HG03558 (cell line): ENCODE measurements at regions not wholly inside any gene's neighbourhood (a gene's known extent, or its start where the extent isn't known, plus 50 kb on each side); places are given as distances from the start of the nearest gene placed in this dataset.
"Not testable (repeated sequence)": the region's sequence is repeated elsewhere in the genome, so short reads cannot be mapped to it uniquely, and the experiment has no call there.

ENCODE experiments used
- ATAC-seq: cut with Tn5 transposase; IDR thresholded peaks from one replicate; pipeline ENCODE4 v1.9.1; 2021; ENCODE audit warnings: moderate number of reproducible peaks; ENCODE audit not compliant: unreplicated experiment; ENCODE audit errors: extremely low read depth

DNA sequence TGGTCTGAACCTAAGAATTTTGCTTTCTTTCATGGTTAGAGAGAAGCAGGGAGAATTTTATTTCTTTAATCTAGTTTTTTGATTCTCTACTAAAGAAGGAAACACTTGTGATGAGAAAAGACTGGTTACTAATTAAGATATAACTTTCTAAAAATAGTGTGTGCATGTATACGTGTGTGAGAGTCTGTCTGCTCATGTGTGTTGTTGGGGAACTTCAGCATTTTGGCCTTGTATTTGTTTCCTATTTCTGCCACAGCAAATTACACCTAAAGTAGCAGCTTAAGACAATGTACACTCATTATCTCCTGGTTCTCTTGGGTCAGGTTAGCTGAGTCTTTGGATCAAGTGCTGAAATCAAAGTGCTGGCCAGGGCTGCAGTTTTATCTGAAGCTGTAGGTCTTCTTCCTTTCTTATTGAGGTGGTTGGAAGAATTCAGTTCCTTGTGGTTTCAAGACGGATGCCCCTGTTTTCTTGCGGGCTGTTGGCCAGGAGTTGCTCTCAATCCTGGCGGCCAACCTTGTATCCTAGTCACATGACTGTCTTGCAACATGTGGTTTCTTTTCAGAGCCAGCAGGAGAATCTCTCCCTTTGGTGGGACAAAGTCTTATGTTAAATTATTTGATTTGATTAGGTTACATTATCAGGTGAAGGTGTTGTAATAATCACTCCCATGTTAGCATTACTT lies 188.4 kb upstream of the CLNK start:
- no peak for ATAC-seq

DNA sequence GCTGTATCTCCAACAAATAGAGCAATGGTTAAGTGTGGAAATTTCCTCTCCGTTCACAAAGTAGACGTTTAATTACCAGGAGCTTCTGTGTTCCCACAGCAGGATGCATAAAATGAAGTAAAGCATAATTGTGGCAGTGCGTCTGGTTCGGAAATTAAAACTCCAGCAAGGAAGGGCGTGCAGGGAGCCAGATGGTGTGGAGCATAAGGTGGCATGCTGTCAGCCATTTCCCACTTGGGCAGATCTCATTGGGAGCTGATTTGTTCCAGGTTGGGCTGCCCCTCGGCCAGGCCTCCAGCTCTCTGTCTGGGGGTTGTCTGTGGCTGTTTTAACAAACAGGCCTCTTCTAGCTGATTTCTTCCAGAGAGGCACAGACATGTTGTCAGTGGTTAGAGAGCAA lies 182.1 kb upstream of the CLNK start:
- ATAC-seq = no peak

DNA sequence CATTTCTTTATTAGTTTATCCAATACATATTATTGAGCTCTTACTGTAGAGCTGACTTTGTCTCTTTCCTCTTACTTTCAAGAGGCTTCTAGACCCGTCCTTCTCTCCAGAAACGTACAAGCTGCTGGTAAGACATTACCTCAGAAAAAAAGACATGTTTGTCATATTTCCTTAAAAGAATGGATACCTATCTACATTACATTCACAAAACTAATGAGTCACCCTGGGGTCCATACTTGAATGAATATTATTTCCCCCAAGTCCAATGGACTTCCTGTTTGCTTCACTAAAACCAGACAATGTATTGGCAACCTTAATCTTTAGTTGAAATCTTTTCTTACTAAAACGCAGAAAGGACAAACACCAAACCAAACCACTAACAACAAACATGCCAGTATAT lies 176.5 kb upstream of the CLNK start:
- no peak for ATAC-seq

DNA sequence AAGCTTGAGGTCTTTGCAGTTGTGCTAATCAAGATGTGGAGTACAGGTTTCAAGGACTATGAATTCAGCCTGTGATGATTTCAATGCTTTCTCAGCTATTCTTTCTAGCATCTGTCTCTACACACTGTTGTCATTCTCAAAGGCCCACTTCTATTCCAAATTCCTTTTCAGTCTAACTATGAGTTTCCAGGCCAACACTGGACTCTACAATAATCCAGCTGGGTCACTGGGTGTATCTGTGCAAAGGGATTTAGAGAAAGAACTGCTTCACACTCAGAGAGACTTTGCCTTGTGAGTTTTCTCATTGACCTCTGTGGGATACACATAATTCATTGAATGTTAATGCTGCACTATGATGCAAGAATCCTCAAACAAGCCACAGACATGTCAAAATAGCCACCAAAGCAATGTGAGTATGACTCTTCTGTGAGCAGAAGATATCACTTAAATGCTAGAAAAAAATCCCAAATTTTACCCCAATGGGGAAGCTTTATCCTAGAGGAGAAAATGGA lies 171.8 kb upstream of the CLNK start:
- no peak for ATAC-seq

DNA sequence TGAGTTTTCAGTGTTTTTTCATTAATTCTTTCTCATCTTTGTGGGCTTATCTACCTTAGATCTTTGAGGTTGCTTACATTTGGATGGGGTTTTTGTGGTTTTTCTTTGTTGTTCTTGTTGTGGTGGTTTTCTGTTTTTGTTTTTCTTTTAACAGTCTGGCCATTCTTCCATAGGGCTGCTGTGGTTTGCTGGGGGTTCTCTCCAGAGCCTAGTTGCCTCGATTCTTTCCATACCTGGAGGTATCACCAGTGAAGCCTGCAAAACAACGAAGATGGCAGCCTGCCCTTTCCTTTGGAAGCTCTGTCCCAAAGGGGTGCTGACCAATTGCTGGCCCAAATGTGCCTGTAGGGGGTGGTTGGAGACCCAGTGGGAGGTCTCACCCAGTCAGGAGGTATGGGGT lies 168.6 kb upstream of the CLNK start:
- ATAC-seq = no peak

DNA sequence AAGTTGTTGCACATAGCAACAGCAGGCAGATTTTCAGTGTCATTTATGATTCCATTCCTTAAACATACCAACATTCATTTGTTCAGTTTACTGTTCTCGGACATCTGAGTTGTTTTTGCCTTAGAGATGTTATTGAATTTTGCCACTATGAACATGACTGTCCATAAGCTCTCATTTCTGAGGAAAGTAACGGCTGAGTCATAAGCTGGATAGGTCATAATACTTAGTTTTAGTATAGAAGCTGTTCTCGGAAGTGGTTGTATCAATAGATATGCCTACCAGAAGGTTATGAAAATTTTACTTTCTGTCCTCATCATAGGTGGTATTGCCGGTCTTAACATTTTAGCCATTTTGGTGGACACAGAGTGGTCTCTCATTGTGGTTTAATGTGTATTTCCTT lies 157.1 kb upstream of the CLNK start:
- ATAC-seq = no peak

DNA sequence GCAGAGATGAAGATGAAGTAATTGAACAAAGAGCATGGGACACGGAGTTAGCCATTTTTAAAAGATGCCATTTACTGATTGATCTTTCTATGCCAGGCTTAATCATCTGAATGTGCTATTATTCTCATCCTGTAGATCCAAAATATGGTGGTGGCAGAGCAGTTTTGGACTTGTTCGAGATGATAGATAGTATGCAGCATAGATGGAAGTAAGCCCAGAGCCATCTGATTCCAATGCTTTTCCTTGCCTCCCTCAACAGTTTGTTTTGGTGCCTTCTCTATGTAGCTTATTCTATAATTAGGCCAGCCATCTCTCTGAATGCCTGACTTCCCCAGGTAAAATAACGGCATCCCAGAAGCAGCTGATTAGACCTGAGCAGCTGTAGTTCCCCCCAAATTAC lies 152.6 kb upstream of the CLNK start:
- no peak for ATAC-seq

DNA sequence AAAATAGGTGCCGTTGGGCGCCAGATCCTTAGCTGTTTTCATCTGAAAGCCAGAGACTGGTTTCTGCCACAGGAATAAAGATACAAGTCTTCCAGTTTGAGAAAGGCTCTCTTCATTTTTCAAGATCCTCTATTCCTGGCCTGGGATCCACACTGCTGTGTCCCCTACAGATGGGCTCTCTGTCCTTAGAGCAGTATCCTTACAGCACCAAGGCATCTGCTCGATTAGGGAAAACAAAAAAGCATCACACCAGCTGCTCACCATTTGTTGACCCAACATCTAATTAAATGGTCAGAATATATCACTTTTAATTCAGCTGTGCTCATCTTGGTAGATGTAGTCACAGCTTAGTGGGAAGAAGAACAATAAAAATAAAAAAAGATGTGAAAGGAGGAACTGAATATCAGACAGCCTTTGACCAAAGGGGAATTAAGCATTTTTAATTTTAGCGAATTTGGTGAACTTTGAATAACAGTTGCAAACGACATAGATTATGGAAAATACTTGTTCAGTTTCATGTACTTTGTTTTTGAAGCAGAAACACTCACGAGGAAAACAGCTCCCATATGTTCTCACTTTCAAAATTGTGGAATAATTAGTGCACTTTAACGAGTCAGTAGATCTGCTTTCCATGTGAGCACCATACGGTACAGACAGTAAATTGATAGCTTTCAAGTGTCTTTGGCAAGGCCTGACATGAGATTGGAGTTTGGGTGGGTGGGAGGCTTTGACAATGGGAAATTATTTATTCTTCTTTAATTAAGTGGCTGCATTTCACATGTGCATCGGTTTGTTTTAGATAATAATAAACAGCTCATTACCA lies 148.4 kb upstream of the CLNK start:
- ATAC-seq = no peak

DNA sequence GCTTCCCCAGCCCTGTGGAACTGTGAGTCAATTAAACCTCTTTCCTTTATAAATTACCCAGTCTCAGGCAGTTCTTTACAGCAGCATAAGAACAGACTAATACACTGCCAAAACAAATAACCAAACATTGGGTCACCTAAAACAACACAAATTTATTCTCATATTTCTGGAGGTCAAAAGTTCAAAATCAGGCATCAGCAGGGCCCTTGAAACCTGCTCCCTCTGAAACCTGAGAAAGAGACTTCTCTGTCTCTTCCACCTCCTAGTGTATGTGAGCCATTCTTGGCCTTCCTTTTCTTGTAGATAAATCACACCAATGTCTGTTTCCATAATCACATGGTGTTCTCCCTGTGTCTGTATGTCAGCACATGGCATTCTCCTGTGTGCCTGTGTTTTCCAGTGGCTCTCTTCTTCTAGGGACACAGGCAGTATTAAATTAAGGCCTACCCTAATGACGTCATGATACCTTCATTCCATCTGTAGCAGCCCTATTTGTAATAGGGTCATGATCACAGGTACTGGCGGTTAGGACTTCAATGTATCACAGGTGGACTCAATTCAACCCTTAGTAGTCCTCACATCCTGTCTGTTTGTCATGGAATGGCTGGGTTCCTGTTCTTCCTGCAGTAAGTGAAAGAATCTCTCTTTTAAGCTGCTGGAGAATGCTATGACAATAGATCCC lies 147.3 kb upstream of the CLNK start:
- ATAC-seq = no peak

DNA sequence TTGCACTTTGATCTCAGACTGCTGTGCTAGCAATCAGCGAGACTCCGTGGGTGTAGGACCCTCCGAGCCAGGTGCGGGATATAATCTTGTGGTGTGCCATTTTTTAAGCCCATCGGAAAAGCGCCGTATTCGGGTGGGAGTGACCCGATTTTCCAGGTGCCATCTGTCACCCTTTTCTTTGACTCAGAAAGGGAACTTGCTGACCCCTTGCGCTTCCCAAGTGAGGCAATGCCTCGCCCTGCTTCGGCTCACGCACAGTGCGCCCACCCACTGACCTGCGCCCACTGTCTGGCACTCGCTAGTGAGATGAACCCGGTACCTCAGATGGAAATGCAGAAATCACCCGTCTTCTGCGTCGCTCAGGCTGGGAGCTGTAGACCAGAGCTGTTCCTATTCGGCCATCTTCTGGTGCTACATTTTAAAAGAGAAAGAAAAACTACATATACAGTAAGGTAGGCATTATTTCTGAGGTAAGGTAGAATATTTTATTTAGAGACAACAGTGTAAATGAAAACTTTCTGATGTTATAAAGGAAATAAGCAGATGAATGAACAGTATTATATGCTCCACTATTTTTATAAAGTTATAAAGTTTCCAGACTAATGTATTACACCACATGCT lies 144.5 kb upstream of the CLNK start:
- ATAC-seq = not testable (repeated sequence)

DNA sequence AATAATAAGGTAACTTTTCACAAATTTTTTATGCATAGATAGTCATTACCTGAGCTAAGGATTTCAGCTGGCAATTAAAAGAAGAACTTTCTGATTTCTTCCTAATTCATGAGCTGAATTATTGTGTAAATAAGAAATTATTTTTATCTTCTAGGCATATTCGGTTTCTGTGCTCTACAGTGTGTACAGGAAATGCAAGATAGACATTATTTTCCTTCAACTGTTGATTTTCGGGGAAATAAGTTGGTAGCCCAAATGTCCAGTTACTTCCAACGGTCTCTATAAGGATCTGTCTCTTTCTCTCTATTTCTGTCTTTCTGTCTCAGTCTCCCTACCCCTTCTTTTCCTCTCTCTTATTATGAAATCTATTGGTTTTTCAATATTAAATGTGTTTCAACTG lies 137.3 kb upstream of the CLNK start:
- ATAC-seq = no peak

DNA sequence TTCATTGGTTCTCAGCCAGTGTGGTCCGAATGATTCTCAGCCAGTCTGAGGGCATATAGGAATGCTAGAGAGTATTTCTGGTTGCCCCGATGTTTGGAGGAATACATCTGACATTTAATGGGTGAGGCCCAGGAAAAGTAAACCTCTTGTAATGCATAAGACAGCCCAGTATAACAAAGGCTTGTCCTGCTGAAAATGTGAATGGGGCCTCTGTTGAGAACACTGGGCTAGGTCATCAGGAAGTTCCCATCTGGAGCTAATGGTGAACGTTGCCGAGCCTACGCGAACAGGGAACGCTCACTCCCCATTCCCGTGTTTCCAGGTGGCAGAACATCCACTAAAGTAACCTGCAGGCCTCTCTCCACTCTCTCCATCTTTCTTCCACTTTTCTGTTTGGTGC lies 132.0 kb upstream of the CLNK start:
- ATAC-seq = no peak

DNA sequence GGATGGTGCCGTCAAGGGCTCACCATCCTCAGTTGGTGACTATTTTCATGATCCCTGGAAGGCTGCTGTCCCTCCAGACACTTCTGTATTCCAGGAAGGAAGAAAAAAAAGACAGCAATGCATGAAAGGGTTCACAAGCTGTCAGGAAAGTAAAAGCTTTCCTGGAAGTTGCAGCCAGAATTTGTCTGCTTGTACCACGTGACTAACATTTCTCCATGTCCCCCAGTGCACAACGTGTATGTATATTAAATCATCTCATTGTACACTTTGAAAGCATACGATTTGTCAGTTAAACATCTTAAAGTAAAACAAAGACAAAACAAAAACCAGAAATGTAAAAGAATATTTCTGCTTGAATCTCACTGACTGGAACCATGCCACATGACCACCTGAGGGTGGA lies 127.4 kb upstream of the CLNK start:
- no peak for ATAC-seq

DNA sequence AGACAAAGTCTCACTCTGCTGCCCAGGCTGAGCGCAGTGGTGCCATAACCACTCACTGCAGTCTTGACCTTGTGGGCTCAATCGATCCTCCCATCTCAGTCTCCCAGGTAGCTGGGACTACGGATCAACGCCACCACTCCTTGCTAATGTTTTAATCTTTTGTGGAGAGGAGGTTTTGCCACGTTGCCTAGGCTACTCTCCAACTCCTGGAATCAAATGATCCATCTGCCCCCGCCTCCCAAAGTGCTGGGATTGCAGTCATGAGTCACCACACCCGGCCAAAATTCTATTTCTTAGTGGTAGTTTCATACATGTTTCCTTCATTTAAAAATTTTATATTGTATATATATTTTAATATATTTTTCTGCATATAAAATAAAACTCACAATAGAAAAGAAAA lies 125.8 kb upstream of the CLNK start:
- no peak for ATAC-seq

DNA sequence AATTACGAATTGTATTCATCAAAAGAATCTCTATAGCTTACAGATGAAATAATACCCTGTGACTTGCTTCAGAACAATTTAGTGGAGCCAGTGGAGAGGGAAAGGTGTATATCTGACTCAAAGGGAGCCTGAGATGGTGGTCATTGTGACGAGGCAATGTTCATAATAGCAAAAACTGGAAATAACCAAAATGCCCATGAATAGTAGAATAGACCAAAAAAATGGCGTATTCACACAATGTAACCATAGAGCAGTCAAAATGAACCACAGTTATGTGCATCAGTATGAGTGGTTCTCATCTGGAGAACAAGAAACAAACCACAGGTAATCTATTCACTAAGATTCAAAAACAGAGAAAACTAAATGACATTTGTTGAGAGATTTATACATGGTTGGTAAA lies 125.3 kb upstream of the CLNK start:
- peak; percentile 59 for ATAC-seq

DNA sequence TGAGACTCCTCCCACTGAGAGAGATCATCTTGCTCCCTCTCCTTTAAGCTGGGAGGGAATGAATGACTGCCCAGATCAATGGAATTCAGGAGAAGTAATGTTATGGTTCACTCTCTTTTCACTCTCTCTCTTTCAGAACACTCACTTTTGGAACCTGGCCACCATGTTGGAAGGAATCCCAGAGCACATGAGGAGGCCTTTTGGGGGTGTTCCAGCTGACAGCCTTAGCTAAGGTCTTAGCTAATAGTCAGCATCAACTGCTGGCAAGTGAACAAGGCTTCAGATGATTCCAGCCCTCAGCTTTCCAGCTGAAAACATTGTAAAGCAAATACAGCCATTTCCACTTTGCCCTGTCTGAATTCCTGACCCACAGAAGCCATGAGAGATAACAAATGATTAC lies 124.0 kb upstream of the CLNK start:
- ATAC-seq = no peak

DNA sequence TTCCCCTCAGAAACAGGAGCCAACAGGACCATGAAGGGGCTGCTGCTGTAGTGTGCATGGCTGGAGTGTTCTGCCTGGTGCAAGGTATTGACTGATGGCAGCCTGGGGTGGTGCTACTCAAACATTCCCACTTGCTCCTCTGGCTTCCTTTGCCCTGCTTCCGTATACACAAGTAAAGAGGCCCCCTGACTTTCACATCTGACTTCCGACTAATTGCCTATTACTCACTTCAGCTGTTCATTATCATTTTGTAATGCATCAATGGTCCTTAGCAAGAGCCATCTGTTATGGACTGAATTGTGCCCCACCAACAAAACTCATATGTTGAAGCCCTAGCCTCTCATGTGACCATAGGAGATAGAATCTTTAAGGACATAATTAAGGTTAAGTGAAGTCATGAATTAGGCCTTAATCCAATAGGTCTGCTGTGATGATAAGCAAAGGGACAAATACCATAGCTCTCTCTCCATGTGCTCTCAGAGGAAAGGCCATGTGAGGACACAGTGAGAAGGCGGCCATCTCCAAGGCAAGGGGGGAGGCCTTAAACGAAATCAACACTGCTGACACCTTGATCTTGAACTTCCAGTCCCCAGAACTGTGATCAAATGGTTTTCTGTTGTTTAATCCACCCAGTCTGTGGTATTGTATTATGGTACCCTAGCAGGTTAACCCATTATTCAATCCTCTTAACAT lies 122.5 kb upstream of the CLNK start:
- no peak for ATAC-seq

DNA sequence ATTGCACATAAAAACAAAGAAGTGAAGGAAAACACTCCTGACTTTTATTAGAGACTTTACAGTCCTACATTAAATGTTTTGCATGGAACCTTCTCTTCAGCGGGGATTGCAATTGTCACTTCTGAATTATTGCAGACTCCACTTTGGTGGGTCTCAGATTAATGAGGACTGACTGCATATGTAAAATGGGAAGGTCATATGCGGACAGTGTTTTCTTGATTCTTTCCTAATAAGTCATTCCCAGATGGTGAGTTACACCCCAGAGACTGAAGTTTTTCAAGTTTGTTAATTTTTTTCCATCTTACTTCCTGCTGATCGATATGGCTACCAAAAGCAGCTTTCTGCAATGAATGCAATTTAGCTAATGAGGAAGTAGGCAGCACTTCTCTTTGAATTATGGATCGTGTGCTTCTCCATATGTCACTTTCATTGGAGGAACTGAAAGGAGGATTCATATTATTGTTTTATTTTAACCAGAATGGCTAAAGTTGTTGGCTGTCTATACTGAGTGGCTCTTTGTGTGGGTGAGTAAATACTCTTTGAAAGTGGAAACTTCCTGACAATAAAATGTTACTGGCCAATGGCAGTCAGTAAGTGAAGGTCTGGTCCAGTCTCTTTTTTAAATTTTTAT lies 119.3 kb upstream of the CLNK start:
- ATAC-seq = no peak

DNA sequence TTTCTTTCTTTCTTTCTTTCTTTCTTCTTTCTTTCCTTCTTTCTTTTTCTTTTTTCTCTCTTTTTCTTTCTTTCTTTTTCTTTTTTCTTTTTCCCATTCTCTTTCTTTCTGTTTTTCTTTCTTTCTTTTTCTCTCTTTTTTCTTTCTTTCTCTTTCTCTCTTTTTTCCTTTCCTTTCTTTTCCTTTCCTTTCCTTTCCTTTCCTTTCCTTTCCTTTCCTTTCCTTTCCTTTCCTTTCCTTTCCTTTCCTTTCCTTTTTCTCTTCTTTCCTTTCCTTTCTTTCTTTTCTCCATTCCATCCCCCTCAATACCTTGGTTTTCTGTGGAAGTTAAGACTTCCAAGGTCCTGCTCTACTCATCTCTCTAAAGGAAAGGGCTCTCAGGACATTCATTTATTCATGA lies 102.8 kb upstream of the CLNK start:
- no peak for ATAC-seq

DNA sequence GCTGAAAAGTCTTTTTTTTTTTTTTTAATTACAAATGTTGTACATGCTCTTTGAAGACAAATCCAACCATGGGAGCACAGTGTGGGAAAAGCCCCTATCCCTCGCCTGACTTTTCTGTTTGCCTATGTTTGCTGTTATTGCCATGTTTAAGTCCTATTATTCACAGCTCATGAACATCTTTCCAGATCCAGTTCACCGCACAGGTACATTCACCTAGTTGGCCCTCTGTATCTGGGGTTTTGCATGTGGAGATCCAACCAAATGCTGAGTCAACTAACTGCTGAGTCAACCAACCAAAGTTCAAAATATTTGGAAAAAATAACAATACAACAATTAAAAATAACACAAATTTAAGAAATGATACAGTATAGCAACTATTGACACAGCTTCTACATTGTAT lies 100.1 kb upstream of the CLNK start:
- ATAC-seq = no peak
